Uterus (tissue), 2 donors: ENCODE measurements at regions not wholly inside any gene's neighbourhood (a gene's known extent, or its start where the extent isn't known, plus 50 kb on each side); places are given as distances from the start of the nearest gene placed in this dataset.

Experiments
- POLR2A ChIP-seq, 2 donors: fragments of 450-650 bp; IDR thresholded peaks; one replicate each; pipeline ENCODE4 v1.6.1; 2016; ENCODE audit warnings: antibody characterized with exemption in 2 of 2, mild to moderate bottlenecking in 1 of 2, moderate library complexity in 1 of 2
- TF ChIP-seq, protein P1 (sequence below), 4 experiments: fragments of 200-600 bp in 2 of 4; fragments of 450-650 bp in 2 of 4; sonication (generic) in 2 of 4; IDR thresholded peaks; one replicate each; pipeline ENCODE4 v1.5.1; 2016 to 2019; ENCODE audit warnings: antibody characterized with exemption in 4 of 4, mild to moderate bottlenecking in 2 of 4, moderate library complexity in 1 of 4

DNA sequence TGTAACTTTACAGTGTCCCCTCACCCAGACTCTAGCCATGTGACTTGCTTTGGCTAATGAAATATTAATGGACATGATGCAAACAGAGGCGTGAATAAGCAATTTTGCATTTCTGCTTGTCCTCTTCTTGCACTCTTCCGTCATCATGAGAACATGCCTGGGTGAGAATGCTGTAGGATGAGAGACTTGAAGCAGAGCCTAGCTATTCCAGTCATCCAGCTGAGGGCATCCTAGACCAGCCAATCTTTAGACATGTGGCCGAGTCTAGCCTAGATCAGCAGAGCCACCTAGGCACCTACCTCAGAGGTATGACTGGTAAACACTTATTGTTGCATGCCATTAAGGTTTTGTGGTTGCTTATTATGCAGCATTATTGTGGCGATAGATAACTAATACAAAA is 450.5 kb upstream of the AZI2 start:
- TF ChIP-seq, protein P1, sequence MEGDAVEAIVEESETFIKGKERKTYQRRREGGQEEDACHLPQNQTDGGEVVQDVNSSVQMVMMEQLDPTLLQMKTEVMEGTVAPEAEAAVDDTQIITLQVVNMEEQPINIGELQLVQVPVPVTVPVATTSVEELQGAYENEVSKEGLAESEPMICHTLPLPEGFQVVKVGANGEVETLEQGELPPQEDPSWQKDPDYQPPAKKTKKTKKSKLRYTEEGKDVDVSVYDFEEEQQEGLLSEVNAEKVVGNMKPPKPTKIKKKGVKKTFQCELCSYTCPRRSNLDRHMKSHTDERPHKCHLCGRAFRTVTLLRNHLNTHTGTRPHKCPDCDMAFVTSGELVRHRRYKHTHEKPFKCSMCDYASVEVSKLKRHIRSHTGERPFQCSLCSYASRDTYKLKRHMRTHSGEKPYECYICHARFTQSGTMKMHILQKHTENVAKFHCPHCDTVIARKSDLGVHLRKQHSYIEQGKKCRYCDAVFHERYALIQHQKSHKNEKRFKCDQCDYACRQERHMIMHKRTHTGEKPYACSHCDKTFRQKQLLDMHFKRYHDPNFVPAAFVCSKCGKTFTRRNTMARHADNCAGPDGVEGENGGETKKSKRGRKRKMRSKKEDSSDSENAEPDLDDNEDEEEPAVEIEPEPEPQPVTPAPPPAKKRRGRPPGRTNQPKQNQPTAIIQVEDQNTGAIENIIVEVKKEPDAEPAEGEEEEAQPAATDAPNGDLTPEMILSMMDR (IDR thresholded peaks at IDR 0.05) = no peak
- no peak for TF ChIP-seq POLR2A (IDR thresholded peaks at IDR 0.05)
